Mucosa of descending colon (tissue), 3 donors: ENCODE measurements at regions not wholly inside any gene's neighbourhood (a gene's known extent, or its start where the extent isn't known, plus 50 kb on each side); places are given as distances from the start of the nearest gene placed in this dataset.

Experiments
- ATAC-seq: fragments of 200-7000 bp; cut with Tn5 transposase; one replicate; pipeline ENCODE4 v1.9.1; 2020; ENCODE audit warnings: mild to moderate bottlenecking, moderate library complexity
- DNase-seq, 3 donors: peaks; one replicate each; pipeline ENCODE4 v3.0.0-alpha.2; 2020
- H3K36me3 ChIP-seq: fragments of 200-600 bp; one replicate; pipeline ENCODE4 v1.8.0; 2021; ENCODE audit warnings: low read depth, mild to moderate bottlenecking
- H3K4me1 ChIP-seq: fragments of 200-600 bp; one replicate; pipeline ENCODE4 v1.8.0; 2021; ENCODE audit warnings: low read depth, mild to moderate bottlenecking
- H3K4me3 ChIP-seq: fragments of 200-600 bp; one replicate; pipeline ENCODE4 v1.8.0; 2021; ENCODE audit warnings: mild to moderate bottlenecking
- H3K9me3 ChIP-seq: fragments of 200-600 bp; one replicate; pipeline ENCODE4 v1.8.0; 2021; ENCODE audit warnings: mild to moderate bottlenecking
- intact Hi-C, 2 donors: fragments of 100-400 bp; cut with DNase I in 1 of 2; cut with micrococcal nuclease in 1 of 2; formaldehyde crosslinking; loops; one replicate each; pipeline versions ENCODE4 v1.11.0 to v1.11.1; 2022; cut with DNase I, micrococcal nuclease
- TF ChIP-seq, protein P1 (sequence below): fragments of 200-600 bp; IDR thresholded peaks from one replicate; pipeline ENCODE4 v1.8.0; 2022; ENCODE audit warnings: antibody characterized with exemption, mild to moderate bottlenecking
- donor health status: DM: no; HTN: no; CAD: no; lungs with moderate emphysema.
- donor health status: DM: no; HTN: no; CAD: no.
- donor health status: DM: no; HTN: yes; CAD: no.

DNA sequence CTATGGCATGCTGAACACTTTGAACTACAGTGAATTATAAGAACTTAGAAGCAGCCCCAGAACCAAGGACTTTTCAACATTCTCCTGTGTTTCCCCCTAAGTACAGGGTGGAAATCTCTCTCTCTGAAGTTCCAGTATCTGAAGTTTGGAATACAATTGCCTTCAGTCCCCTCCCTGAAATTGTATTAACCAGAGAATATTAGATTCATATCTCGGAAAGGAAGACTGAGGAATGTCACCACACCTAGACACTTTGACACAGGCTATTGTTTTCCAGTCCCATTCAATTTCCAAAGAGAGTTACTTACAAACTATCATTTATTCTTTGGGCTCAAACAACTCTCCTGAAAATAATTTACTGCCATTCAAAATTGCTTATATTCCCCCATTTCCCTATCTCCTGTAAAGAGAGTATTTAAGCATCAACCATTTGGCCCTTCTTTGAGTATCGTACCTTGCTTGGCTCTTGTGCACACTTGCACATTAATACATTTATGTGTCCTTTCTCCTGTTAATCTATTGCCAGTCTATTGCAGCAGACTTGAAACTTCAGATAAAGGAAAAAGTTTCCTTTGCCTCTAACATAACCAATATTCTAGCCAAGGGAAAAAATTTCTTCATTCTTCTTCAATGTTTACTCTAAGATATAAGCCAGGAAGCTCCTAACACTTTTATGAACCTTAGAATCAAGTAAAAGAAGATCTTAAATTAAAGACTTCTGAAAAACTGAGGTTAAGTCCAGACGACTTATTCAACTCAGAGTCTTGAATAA is 402.4 kb upstream of the DDI1 start:
- ATAC-seq, result no peak
- DNase-seq, result no peak
- intact Hi-C loops, result no loop called here
- no peaks in the 10 kb centered on the region for H3K9me3 ChIP-seq
- no peaks in the 10 kb centered on the region for H3K36me3 ChIP-seq
- no peak overlapping the region for H3K4me3 ChIP-seq
- TF ChIP-seq, protein P1, sequence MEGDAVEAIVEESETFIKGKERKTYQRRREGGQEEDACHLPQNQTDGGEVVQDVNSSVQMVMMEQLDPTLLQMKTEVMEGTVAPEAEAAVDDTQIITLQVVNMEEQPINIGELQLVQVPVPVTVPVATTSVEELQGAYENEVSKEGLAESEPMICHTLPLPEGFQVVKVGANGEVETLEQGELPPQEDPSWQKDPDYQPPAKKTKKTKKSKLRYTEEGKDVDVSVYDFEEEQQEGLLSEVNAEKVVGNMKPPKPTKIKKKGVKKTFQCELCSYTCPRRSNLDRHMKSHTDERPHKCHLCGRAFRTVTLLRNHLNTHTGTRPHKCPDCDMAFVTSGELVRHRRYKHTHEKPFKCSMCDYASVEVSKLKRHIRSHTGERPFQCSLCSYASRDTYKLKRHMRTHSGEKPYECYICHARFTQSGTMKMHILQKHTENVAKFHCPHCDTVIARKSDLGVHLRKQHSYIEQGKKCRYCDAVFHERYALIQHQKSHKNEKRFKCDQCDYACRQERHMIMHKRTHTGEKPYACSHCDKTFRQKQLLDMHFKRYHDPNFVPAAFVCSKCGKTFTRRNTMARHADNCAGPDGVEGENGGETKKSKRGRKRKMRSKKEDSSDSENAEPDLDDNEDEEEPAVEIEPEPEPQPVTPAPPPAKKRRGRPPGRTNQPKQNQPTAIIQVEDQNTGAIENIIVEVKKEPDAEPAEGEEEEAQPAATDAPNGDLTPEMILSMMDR, result no peak
- H3K4me1 ChIP-seq, result no peaks in the 10 kb centered on the region

DNA sequence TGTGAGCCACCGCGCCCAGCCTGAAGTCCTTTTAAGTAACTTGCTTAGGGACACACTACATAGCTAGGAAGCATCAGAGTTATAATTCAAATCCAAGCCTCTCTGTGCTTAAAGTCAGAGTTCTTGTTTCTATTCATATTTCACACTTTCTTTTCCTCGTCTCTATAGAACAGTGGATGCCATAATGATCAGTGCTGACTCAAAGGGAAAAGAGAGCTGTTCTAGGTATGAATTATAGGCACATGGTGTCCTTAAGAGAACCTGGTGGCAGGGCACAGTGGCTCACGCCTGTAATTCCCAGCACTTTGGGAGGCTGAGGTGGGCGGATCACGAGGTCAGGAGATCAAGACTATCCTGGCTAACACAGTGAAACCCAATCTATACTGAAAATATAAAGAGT is 400.2 kb upstream of the DDI1 start:
- TF ChIP-seq, protein P1, result no peak
- ATAC-seq, result no peak
- DNase-seq, result no peak
- intact Hi-C loops, result no loop called here
- Histone ChIP-seq H3K4me1 (no peaks in the 10 kb centered on the region), H3K36me3 (no peaks in the 10 kb centered on the region), H3K9me3 (no peaks in the 10 kb centered on the region), H3K4me3 (no peak overlapping the region)

DNA sequence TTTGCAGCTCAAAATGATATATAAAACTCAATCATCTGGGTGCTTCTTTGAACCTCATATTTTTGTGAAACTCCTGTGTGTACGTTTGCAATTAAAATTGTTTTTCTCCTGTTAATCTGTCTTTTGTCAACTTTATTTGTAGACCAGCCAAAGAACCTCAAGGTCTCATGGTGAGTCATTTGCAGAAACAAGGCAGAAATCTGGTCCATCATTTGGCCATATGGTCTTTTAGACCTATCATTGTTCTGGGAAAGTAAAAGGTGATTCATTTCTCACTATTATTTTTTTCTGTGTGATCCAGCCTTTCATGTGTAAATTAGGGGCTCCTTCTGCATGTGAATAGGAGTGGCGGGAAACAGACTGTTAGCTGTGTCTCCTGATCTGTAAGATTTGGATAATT is 399.1 kb upstream of the DDI1 start:
- DNase-seq (no peak), ATAC-seq (no peak)
- Histone ChIP-seq H3K4me3 (no peak overlapping the region), H3K9me3 (no peaks in the 10 kb centered on the region), H3K4me1 (no peaks in the 10 kb centered on the region), H3K36me3 (no peaks in the 10 kb centered on the region)
- TF ChIP-seq, protein P1, result no peak
- intact Hi-C loops, result no loop called here

DNA sequence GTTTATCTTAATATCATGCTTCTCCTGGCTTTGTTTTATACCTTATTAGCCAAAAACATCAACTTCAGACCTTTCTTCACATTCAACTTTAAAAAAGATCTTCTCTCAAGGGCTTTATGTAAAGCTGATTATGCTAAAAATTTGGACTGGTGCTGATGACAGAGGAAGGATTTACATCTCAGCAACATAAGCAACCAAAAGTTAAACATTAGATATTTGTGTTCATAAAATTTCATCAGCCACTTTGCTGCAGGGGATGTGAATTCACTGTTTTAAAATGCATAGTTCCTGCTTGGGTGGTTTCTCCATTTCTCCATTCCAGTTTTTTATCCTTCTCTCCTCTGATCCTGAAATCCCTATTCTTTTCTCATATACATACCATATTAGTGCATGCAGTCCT is 398.6 kb upstream of the DDI1 start:
- H3K4me3 ChIP-seq, result no peak overlapping the region
- DNase-seq, result no peak
- ATAC-seq, result no peak
- intact Hi-C loops, result no loop called here
- TF ChIP-seq, protein P1, result no peak
- no peaks in the 10 kb centered on the region for H3K36me3 ChIP-seq
- H3K9me3 ChIP-seq, result no peaks in the 10 kb centered on the region
- H3K4me1 ChIP-seq, result no peaks in the 10 kb centered on the region

DNA sequence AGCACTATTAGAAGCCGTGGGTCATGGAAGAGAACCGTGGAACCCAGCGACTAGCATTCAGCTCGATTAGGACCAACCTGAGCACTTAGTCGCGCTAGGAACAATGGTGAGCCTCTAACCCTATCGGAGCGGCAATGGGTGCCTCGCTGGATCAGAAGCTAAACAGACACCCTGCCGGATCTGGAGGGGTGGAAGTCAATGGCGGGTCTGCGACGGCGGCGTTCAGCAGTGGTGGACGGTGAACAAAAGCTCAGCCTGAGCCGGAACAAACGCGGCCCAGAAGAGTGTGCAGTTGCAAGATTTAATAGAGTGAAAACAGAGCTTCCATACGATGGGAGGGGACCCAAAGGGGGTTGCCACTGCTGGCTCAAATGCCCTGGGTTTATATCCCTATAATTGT is 391.8 kb upstream of the DDI1 start:
- TF ChIP-seq, protein P1, result no peak
- H3K9me3 ChIP-seq, result no peaks in the 10 kb centered on the region
- H3K4me3 ChIP-seq, result no peak overlapping the region
- no peak for ATAC-seq
- H3K4me1 ChIP-seq, result no peaks in the 10 kb centered on the region
- no peak for DNase-seq
- no peaks in the 10 kb centered on the region for H3K36me3 ChIP-seq
- intact Hi-C loops, result no loop called here

DNA sequence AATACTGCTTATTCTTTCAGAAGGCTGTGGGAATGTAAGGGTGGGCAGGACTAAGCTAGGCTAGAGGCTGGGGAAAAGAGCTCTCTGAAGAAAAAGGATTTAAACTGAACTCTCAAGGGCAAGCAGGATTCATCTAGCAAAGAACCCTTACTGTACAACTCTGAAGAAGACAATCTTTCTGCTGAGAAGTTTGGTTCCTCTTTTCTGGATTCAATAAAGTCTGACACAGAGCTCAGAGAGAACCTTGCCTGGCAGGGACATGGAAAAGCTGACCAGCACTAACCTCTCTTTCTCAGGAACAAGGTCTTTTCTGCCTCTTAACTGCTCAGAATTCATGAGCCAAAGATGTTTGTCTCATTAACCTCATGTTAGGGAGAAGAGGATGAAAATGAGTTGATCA is 388.4 kb upstream of the DDI1 start:
- Histone ChIP-seq H3K36me3 (no peaks in the 10 kb centered on the region), H3K4me1 (no peaks in the 10 kb centered on the region), H3K9me3 (peaks cover 5% of the 10 kb centered on the region), H3K4me3 (no peak overlapping the region)
- TF ChIP-seq, protein P1, result no peak
- DNase-seq, result no peak
- ATAC-seq, result no peak
- intact Hi-C loops, result no loop called here
